Mesothelial cell of epicardium (in vitro differentiated cells): ENCODE measurements at regions not wholly inside any gene's neighbourhood (a gene's known extent, or its start where the extent isn't known, plus 50 kb on each side); places are given as distances from the start of the nearest gene placed in this dataset.
A peak's percentile ranks its signal among the peaks of the same experiment; 100 is the strongest.

Experiments
- DNase-seq, 2 experiments: peaks; one replicate each; pipeline ENCODE4 v3.0.0; 2021; ENCODE audit warnings: low spot score in 2 of 2; ENCODE audit not compliant: unreplicated experiment in 2 of 2
- H3K27ac Mint-ChIP-seq: 2 replicates; pipeline ENCODE4 v1.8.0; 2021; ENCODE audit warnings: mixed read lengths
- H3K27me3 Mint-ChIP-seq: 2 replicates; pipeline ENCODE4 v1.8.0; 2021; ENCODE audit warnings: low read depth, mixed read lengths
- H3K36me3 Mint-ChIP-seq: 2 replicates; pipeline ENCODE4 v1.8.0; 2021; ENCODE audit warnings: mixed read lengths
- H3K4me1 Mint-ChIP-seq: 2 replicates; pipeline ENCODE4 v1.8.0; 2021; ENCODE audit warnings: mixed read lengths
- H3K4me3 Mint-ChIP-seq: 2 replicates; pipeline ENCODE4 v1.8.0; 2021; ENCODE audit warnings: mild to moderate bottlenecking, moderate library complexity, mixed read lengths
- H3K9me3 Mint-ChIP-seq: 2 replicates; pipeline ENCODE4 v1.8.0; 2021; ENCODE audit warnings: mixed read lengths
- TF ChIP-seq, protein P1 (sequence below): fragments of 200-600 bp; sonication (generic); IDR thresholded peaks from one replicate; pipeline ENCODE4 v1.5.0; 2021; ENCODE audit warnings: antibody characterized with exemption; ENCODE audit not compliant: unreplicated experiment

- no peak overlapping the region for H3K27ac Mint-ChIP-seq
- TF ChIP-seq, protein P1, sequence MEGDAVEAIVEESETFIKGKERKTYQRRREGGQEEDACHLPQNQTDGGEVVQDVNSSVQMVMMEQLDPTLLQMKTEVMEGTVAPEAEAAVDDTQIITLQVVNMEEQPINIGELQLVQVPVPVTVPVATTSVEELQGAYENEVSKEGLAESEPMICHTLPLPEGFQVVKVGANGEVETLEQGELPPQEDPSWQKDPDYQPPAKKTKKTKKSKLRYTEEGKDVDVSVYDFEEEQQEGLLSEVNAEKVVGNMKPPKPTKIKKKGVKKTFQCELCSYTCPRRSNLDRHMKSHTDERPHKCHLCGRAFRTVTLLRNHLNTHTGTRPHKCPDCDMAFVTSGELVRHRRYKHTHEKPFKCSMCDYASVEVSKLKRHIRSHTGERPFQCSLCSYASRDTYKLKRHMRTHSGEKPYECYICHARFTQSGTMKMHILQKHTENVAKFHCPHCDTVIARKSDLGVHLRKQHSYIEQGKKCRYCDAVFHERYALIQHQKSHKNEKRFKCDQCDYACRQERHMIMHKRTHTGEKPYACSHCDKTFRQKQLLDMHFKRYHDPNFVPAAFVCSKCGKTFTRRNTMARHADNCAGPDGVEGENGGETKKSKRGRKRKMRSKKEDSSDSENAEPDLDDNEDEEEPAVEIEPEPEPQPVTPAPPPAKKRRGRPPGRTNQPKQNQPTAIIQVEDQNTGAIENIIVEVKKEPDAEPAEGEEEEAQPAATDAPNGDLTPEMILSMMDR: no peak
- H3K36me3 Mint-ChIP-seq: peaks cover 1% of the 10 kb centered on the region
- H3K27me3 Mint-ChIP-seq: no peaks in the 10 kb centered on the region
- H3K9me3 Mint-ChIP-seq: peaks cover 14% of the 10 kb centered on the region
- DNase-seq: no peak
- no peaks in the 10 kb centered on the region for H3K4me1 Mint-ChIP-seq
- H3K4me3 Mint-ChIP-seq: no peak overlapping the region
Observed at GRCh38 chr11:27592098-27592780, 85.7 kb upstream of the LIN7C start.

- TF ChIP-seq, protein P1: no peak
- no peak for DNase-seq
- peaks cover 8% of the 10 kb centered on the region for H3K9me3 Mint-ChIP-seq
- H3K4me1 Mint-ChIP-seq: peaks cover 7% of the 10 kb centered on the region
- H3K36me3 Mint-ChIP-seq: peaks cover 6% of the 10 kb centered on the region
- no peak overlapping the region for H3K4me3 Mint-ChIP-seq
- H3K27ac Mint-ChIP-seq: no peak overlapping the region
- no peaks in the 10 kb centered on the region for H3K27me3 Mint-ChIP-seq
Observed at GRCh38 chr11:27582621-27583020, 76.1 kb upstream of the LIN7C start.

DNA sequence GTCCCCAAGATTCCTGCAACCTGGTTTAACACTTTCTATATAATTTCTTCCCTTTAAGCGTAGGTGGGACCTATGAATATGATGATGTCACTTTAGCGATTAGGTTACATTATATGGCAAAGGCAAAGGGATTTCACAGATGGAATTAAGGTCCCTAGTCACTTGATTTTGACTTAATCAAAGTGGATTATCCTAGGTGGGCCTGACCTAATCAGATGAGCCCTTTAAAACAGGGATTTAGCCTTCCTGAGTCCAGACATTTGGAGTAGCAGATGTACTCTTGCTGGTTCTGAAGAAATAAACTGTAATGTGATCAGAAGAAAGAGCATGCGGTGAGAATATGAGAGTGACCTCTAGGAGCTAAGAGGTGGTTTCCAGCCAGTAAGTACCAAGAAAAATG lies 67.8 kb upstream of the LIN7C start:
- Mint-ChIP-seq H3K27me3 (no peaks in the 10 kb centered on the region), H3K9me3 (peaks cover 4% of the 10 kb centered on the region), H3K4me3 (no peak overlapping the region), H3K36me3 (no peaks in the 10 kb centered on the region), H3K4me1 (peaks cover 26% of the 10 kb centered on the region), H3K27ac (no peak overlapping the region)
- DNase-seq: no peak
- TF ChIP-seq, protein P1: no peak

DNA sequence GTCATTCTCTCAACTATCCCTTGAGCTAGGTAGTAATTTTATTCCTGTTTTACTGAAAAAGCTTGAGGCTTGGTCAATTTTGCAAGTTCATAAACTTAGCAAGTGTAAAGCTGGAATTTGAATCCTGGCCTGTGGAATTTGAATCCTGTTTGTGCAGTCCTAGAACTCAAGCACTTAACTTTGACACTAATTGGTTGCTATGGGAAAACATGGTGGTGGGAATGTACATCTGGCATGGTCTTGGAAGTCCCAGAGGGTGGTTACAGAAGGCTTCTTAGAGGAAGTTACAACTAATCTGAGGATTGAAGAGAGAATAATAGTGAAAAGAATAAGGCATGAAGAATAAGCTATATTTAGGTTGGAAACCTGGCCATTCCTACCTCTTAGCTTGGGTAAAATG lies 66.5 kb upstream of the LIN7C start:
- no peak overlapping the region for H3K27ac Mint-ChIP-seq
- DNase-seq: no peak
- peaks cover 26% of the 10 kb centered on the region for H3K4me1 Mint-ChIP-seq
- TF ChIP-seq, protein P1: no peak
- no peaks in the 10 kb centered on the region for H3K27me3 Mint-ChIP-seq
- peaks cover 4% of the 10 kb centered on the region for H3K9me3 Mint-ChIP-seq
- no peaks in the 10 kb centered on the region for H3K36me3 Mint-ChIP-seq
- no peak overlapping the region for H3K4me3 Mint-ChIP-seq

- H3K4me3 Mint-ChIP-seq: peak overlapping the region; percentile 9
- H3K9me3 Mint-ChIP-seq: peaks cover 4% of the 10 kb centered on the region
- peaks cover 26% of the 10 kb centered on the region for H3K4me1 Mint-ChIP-seq
- H3K36me3 Mint-ChIP-seq: no peaks in the 10 kb centered on the region
- TF ChIP-seq, protein P1: no peak
- H3K27me3 Mint-ChIP-seq: no peaks in the 10 kb centered on the region
- DNase-seq: no peak
- H3K27ac Mint-ChIP-seq: peak overlapping the region; percentile 93
Observed at GRCh38 chr11:27571154-27571810, 64.7 kb upstream of the LIN7C start.
